ENCODE measurements at regions not wholly inside any gene's neighbourhood (a gene's known extent, or its start where the extent isn't known, plus 50 kb on each side); places are given as distances from the start of the nearest gene placed in this dataset.

DNA sequence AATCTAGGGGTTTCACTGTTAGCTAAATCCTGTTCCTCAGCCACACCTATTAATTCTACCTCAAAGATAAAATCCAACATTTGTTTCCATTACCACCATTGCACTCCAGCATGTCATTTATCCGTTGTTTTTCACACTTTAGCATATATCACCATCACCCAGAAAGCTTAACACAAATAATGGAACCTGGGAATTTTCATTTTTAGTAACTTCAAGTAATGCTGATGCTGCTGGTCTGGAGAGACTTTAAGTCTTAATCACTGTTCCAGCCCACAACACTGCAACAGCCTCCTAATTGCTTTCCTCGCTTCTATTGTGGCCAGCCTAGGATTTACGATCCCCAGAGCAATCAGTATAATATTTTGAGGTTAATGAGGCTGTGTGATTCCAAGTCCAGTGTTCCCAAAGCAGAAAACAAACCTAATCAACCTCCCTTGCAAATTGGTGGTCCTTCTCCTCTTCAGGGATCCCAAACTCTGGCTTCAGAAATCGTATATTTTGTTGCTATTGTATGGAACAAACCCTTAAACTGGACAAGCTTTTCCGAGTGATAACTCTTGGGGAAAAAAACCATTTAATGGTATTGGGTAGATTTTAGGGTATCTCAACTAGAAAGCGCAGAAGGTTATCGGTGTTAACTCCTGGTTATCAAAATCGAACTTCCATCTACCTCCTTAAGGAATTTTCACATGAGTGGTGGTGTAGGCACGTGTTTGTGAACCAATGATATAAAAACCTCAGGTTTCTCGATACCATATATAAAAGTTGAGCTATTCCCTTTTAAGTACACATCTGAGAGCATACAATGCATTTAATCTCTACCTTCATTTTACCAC, 50.0 kb upstream of the BOLA1 start:
- Histone ChIP-seq H3K4me3 (ENCODE audit: low read depth, low read length) (peak overlapping the region; percentile 25), H3K4me1 (ENCODE audit: control insufficient read depth, insufficient read depth, low read length) (peaks cover 9% of the 10 kb centered on the region; the same call in 1 of the 2 replicates), H3K27ac (ENCODE audit: extremely low read depth, low read depth, low read length) (no peak overlapping the region), H3K36me3 (ENCODE audit: control insufficient read depth in 2 of 2, insufficient read depth in 1 of 2, low read length in 2 of 2) (peaks cover 0 to 7% of the 10 kb centered on the region in 2 experiments; a peak in 1 of 3 replicates), H3K9me3 (ENCODE audit: control insufficient read depth, insufficient read depth, low read depth, low read length) (no peaks in the 10 kb centered on the region)
- CTCF ChIA-PET: interaction anchor here (0.9 kb wide), 1 partner anchor 317 kb away, joined by 3 read pairs; no protein-coding TSS in a partner anchor
- POLR2A ChIA-PET: interaction anchor here (1.7 kb wide), 1 partner anchor 37 kb away, joined by 7 read pairs; a partner anchor contains a TSS
- TF ChIP-seq ZNF707 (tag by site-specific recombination; IDR thresholded peaks at IDR 0.05) (no peak), IKZF3 (tag by site-specific recombination; IDR thresholded peaks at IDR 0.05) (0 out of 2 replicates have a peak, but pooled peaks have one; percentile 28)
